ENCODE measurements at regions not wholly inside any gene's neighbourhood (a gene's known extent, or its start where the extent isn't known, plus 50 kb on each side); places are given as distances from the start of the nearest gene placed in this dataset.

- TF ChIP-seq CTCF (IDR thresholded peaks at IDR 0.05; ENCODE audit: low read length), result no peak
- TF ChIP-seq EZH2 (IDR thresholded peaks at IDR 0.05; ENCODE audit: borderline replicate concordance, low read length), result no peak
These were observed 330.6 kb upstream of the LMCD1 start for GRCh38 chr3:8170971-8171508.

Data from OCI-LY1 (cell line).